Activated CD8-positive, alpha-beta memory T cell treated with anti-CD3 and anti-CD28 coated beads, Interleukin-2, amount 50 U/mL, for 4 hours (primary cell): ENCODE measurements at regions not wholly inside any gene's neighbourhood (a gene's known extent, or its start where the extent isn't known, plus 50 kb on each side); places are given as distances from the start of the nearest gene placed in this dataset.

ENCODE experiments used
- DNase-seq: peaks from one replicate; pipeline ENCODE4 v3.0.0-alpha.2; 2020

DNA sequence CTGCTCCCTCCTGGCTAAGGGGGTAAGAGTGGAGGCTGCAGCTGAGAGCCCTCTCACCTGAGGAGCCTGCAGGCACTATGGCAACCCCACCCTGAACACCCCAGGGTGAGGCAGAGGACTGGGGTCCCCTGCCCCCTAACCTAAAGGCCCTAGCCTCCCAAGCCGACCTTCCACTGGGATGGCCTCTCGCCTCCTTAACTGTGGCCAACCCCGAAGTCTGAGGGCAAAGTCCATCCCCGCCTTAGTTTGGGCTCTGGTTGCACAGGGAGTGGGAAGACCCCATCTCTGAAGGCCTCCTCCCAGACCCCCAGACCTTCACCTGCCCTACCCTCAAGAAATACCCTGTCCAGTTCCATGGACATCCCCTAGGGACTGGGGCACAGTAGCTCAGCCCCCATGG, 100.6 kb upstream of the PRR23E start:
- DNase-seq: no peak

GRCh38 chr3:127092776-127093175, 100.2 kb upstream of the PRR23E start:
- DNase-seq: no peak

GRCh38 chr3:127093312-127093711, 99.6 kb upstream of the PRR23E start:
- DNase-seq: no peak

GRCh38 chr3:127095774-127096173, 97.2 kb upstream of the PRR23E start:
- no peak for DNase-seq

DNA sequence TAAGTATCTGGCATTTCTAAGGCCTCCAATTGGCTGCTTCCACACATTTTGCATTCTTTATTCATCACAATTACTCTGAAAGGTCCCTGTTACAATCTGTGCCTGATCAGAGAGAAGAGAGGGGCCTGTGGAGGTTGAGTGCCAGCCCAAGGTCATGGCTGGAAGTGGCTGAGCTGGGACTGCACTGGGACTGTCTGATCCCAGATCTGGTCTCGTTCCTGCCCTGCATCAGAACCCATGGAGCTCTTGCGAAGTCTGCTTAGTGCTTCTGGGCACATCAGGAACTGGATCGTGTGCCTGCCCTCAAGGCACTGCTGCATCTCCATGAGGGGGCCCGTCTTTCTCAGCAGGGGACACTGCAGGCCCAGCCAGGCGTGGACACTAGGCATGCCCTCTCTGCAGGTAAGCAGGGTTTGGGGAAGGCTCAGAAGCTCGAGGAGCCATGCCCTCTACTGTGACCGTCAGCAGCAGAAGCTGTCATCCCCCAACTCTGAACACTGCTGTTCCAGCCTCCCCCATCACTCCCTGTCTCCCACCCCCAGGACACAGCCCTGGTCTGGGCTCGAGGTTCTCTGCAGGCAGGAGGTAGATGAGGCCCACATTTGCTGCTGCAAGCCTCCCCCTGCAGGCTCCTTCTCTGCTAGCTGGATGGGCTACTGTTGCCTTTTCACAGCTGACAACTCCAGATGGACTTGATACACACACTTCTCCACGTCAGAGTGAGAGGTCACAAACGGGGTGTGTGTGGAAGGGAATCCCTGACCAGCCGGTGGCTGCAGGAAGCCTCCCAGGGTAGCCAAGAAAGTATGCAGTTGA, 96.5 kb upstream of the PRR23E start:
- no peak for DNase-seq

DNA sequence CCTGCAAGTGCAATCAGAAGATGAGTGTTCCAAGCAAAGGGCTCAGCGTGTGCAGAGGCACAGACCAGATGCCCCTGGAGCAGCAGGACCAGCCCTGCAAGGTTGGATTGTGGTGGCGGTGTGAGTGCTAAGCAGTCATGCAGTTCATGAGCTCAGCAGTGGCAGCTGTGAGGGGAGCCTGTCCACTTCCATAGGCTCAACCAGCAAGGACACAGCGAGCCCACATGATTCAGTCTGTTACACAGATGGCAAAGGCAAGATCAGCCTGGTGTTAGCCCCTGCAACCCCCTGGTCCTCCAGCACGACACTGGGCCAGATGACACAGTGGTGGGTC, 95.9 kb upstream of the PRR23E start:
- DNase-seq: no peak

- no peak for DNase-seq
Measured at GRCh38 chr3:127097481-127097880, 95.5 kb upstream of the PRR23E start.

DNA sequence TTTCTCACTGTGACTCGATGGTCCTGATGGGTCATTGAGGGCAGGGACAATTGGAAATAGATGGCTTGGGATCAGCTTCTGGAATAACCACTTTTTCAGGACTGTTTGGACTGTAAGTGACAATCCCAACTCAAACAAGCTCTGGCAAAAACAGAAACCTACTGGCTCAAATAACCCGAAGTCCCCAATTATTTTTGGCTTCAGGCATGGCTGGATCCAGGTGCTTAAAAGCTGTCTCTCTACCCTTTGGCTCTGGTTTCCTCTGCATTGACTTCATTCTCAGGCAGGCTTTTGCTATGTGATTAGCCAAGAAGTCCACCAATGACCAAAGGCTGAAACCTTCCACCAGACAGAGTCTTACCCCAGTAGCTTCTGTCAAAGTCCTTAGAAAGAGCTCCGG, 92.9 kb upstream of the PRR23E start:
- DNase-seq: no peak

GRCh38 chr3:127100459-127101410, 92.2 kb upstream of the PRR23E start:
- no peak for DNase-seq

DNA sequence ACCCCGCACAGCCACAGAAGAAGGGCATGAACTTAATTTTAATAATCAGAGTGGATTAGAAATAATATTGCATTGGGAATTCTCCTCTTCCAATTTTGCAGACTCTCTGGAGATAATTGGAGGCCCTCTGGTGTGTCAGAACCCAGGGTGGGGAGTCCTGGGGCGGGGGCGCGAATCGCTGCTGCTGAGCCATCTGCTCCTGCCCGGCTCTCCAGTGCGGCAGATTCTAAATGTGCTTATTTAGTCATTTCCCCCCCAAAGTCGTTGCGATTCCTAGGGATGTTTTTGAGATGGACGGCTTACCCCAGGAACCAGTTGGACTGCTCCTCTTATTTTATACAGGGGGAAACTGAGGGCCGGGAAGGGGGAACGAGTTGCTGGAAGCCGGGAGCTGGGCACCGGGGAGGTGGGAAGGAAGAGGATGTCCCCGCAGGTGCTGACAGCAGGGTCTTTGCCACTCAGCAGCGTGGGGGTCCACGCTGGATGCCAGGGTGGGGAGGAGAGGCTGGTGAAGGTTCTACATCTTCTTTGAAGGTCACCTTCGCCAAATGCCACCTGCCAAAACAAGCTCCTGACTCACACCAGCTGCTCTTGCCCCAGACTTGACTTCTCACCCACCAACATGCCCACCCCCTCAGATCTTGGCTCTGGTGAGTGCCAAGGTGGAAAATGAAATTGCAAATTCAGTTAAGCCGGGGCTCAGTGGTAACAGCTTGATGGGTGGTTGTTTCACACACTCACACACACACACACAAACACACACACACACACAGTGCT, 91.3 kb upstream of the PRR23E start:
- DNase-seq: no peak

GRCh38 chr3:127102188-127102520, 90.8 kb upstream of the PRR23E start:
- no peak for DNase-seq

- DNase-seq: no peak
Measured at GRCh38 chr3:127102587-127102986, 90.3 kb upstream of the PRR23E start.

DNA sequence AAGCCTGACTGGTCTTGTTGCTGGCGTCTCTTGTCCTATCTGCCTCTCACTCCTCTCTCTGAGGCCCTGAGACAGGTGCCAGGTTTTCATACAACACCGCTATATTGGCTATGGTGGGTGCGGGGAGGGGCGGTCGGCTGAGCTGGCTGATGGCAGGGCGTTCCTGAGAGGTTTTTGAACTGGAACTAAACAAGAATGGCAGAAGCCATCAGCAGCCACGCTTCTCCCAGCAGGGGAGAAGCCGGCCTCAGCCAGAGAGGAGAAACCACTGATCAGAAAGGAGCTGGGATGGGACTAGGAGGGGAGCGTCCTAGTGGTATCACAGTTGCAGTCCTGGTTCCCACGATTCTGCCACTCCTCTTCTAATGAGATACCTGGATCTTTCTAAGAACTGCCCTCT, 89.9 kb upstream of the PRR23E start:
- no peak for DNase-seq

DNA sequence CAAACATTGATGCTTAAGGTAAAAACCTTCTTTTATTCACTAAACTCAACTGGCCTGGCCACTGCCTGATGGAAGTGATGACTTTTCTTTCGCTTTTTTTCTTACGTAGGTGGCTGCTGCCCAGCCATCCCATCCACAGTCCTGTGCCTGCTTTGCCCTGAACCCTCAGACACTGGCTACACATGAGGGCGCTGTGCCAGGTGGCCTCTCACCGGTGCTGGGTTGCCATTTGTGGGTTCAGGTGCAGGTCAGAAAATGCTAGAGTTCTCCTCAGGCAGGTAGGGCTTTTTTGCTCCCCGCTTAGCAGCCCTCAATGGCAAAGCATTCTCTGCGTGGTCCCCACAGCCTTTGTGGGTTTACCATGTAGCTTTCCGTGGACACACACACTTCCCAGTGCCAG, 88.3 kb upstream of the PRR23E start:
- DNase-seq: no peak

DNA sequence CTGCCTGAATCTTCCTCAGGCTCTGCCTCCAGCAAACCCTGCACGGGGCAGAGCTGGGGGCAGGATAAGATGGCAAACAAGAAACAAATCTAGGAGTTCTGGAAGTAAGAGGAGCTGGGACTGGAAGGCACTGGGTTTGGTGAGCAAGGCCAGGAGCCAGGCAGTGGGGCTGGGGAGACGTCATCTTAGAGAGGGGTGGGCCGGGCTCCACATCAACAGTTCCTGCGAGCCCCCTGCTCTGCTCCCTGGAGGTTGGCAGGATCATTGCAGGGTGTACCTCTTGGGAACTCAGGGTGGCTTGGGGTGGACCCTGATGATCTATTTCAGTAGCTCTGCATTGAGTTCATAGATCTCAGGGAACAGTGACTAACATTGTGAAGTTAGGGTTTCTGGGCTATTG, 87.3 kb upstream of the PRR23E start:
- DNase-seq: no peak

- DNase-seq: no peak
Measured at GRCh38 chr3:127106053-127106452, 86.9 kb upstream of the PRR23E start.

- no peak for DNase-seq
Measured at GRCh38 chr3:127106456-127106855, 86.5 kb upstream of the PRR23E start.

DNA sequence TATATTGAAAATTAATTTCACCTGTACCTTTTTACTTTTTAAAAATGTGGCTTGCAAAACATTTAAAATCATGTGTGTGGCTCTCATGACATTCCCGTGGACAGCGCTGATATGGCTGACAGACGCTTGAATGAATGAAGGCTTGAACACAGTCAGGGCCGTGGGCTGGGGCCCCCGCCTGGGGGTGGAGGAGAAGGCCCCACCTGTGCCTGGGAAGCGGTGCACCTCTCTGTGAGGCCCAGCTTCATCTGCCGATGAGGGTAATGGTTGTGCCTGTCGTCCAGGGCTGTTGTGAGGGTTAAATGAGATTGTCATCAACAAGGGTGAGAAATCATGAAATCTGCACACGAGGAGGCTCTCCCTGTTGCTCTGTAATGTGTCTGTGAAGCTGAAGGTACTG, 85.9 kb upstream of the PRR23E start:
- DNase-seq: no peak

DNA sequence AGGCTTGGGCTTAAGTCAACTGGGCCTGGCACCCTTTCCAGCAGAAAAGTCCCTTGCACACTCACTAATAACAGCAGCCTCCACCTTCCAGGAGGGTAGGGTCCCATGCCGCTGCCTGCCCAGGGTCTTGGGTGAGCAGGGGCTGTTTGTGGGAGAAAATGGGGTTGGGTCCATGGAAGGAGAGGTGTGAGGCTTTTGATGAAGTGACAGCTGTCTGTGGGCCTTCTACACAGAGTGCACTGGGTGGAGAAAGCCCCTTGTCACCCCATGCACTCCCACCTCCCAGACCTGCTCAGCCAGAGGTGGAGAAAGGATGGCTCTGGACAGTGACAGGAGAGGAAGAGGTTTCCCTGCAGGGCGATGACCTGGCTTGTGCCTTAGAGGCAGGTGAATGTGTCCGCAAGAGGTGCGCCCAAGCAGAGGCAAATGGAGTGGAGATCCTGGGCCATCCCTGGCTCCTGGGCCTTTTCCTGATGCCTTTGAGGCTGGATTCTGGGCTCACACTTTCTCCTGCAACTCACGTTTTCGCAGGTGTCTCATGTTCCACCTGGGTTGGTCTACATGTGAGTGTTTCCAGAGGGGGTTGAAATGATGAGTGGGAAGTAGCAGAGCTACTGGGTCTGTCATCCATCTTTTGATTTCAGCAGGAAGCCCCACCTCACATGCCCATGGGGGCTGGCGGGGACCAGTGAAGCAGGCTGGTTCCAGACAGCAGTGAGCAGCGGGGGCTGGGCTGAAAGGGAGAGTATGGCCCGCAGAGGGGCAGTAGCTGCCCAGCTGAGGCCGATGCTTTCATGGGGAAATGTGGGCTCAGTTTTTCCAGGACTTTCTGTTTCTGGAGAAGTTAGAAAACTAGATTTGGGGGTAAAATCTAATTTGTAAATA, 85.2 kb upstream of the PRR23E start:
- no peak for DNase-seq

DNA sequence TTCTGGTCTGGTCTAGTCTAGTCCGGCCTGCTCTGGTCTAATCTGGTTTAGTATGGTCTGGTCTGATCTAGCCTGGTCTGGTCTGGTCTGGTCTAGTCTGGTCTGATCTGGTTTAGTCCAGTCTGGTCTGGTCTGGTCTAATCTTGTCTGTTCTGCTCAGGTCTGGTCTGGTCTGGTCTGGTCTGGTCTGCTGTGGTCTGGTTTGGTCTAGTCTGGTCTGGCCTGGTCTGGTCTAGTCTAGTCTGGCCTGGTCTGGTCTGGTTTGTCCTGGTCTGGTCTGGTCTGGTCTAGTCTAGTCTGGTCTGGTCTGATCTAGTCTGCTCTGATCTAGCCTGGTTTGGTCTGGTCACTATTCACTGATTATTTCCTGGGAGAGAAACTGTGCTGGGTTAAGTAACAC, 84.1 kb upstream of the PRR23E start:
- DNase-seq: no peak

GRCh38 chr3:127110982-127111693, 81.8 kb upstream of the PRR23E start:
- DNase-seq: no peak
